EH (cell line): ENCODE measurements at regions not wholly inside any gene's neighbourhood (a gene's known extent, or its start where the extent isn't known, plus 50 kb on each side); places are given as distances from the start of the nearest gene placed in this dataset.

ENCODE experiments used
- DNase-seq: peaks from one replicate; pipeline ENCODE4 v3.0.0-alpha.2; 2015; ENCODE audit warnings: low read depth

GRCh38 chr11:45089676-45090499 lies 56.6 kb upstream of the PRDM11 start:
- DNase-seq: peak; percentile 69

GRCh38 chr11:45090607-45091006 lies 55.8 kb upstream of the PRDM11 start:
- no peak for DNase-seq

GRCh38 chr11:45091563-45092403 lies 54.7 kb upstream of the PRDM11 start:
- DNase-seq: peak; percentile 92

- DNase-seq: no peak
These were observed 54.0 kb upstream of the PRDM11 start for GRCh38 chr11:45092404-45092785.

- DNase-seq: peak; percentile 69
These were observed 53.3 kb upstream of the PRDM11 start for GRCh38 chr11:45092901-45093760.

GRCh38 chr11:45093761-45094455 lies 52.5 kb upstream of the PRDM11 start:
- DNase-seq: no peak

GRCh38 chr11:45094958-45095690 lies 51.3 kb upstream of the PRDM11 start:
- DNase-seq: no peak

GRCh38 chr11:45095691-45096010 lies 50.8 kb upstream of the PRDM11 start:
- DNase-seq: no peak

GRCh38 chr11:45096636-45097035 lies 49.8 kb upstream of the PRDM11 start:
- DNase-seq: no peak
